ENCODE measurements at regions not wholly inside any gene's neighbourhood (a gene's known extent, or its start where the extent isn't known, plus 50 kb on each side); places are given as distances from the start of the nearest gene placed in this dataset.

GRCh38 chr12:102611995-102612394 lies 131.6 kb upstream of the IGF1 start:
- Mint-ChIP-seq H3K36me3 (no peaks in the 10 kb centered on the region), H3K27ac (no peak overlapping the region), H3K4me1 (no peaks in the 10 kb centered on the region), H3K9me3 (peaks cover 9% of the 10 kb centered on the region), H3K27me3 (no peaks in the 10 kb centered on the region), H3K4me3 (no peak overlapping the region)
- no peak for DNase-seq

- no peak overlapping the region for H3K4me3 Mint-ChIP-seq
- H3K9me3 Mint-ChIP-seq, result peaks cover 10% of the 10 kb centered on the region
- no peaks in the 10 kb centered on the region for H3K4me1 Mint-ChIP-seq
- no peak for DNase-seq
- no peak overlapping the region for H3K27ac Mint-ChIP-seq
- no peaks in the 10 kb centered on the region for H3K27me3 Mint-ChIP-seq
- no peaks in the 10 kb centered on the region for H3K36me3 Mint-ChIP-seq
Measured at GRCh38 chr12:102609996-102610395, 129.6 kb upstream of the IGF1 start.

DNA sequence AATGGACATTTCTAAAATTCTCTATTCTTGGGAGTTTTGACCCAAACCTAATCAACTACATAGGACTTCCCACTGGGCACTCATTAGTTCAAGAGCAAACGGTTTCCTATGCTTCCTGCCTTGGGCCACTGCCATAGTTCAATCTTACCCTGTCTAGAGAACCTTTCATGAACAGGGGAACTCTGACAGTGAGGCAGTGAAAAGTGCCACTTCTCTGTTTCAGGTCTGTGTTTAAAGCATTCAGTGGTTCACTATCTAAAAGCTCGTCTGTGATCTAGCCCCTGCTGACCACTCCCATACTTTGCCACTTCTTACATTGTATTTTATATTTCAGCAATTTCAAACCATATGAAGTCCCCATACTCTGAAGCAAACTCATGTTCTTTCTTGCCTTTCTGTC lies 122.7 kb upstream of the IGF1 start:
- H3K9me3 Mint-ChIP-seq, result peaks cover 8% of the 10 kb centered on the region
- H3K27ac Mint-ChIP-seq, result no peak overlapping the region
- no peak overlapping the region for H3K4me3 Mint-ChIP-seq
- H3K27me3 Mint-ChIP-seq, result peaks cover 3% of the 10 kb centered on the region
- no peaks in the 10 kb centered on the region for H3K36me3 Mint-ChIP-seq
- no peaks in the 10 kb centered on the region for H3K4me1 Mint-ChIP-seq
- no peak for DNase-seq

DNA sequence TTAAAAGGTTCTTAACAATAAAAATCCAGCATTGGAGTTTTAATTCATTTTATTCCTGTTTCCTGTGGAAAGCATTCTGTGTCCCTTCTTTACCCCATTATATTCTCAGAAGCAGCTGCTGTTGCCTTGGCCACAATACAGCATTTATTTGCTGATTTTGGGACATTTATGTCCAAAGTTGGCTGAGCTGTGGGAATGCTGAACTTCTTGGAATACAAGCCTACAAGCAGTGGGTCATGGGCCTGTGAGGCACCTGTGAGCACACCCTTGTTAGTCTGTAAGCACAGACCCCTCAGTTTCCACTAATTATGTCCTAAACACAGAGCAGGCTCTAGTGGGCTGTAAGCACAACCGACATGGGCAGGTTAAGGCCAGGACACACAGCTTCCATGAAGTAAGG lies 122.2 kb upstream of the IGF1 start:
- Mint-ChIP-seq H3K4me3 (no peak overlapping the region), H3K27me3 (peaks cover 3% of the 10 kb centered on the region)
- DNase-seq, result no peak

GRCh38 chr12:102601621-102602020 lies 121.3 kb upstream of the IGF1 start:
- H3K9me3 Mint-ChIP-seq, result no peaks in the 10 kb centered on the region
- H3K36me3 Mint-ChIP-seq, result no peaks in the 10 kb centered on the region
- H3K4me1 Mint-ChIP-seq, result no peaks in the 10 kb centered on the region
- no peak overlapping the region for H3K4me3 Mint-ChIP-seq
- peaks cover 8% of the 10 kb centered on the region for H3K27me3 Mint-ChIP-seq
- no peak for DNase-seq
- no peak overlapping the region for H3K27ac Mint-ChIP-seq

More for the DNA sequence above, 122.2 kb upstream of the IGF1 start:
- H3K4me1 Mint-ChIP-seq, result no peaks in the 10 kb centered on the region
- no peak overlapping the region for H3K27ac Mint-ChIP-seq
- H3K9me3 Mint-ChIP-seq, result peaks cover 5% of the 10 kb centered on the region
- no peaks in the 10 kb centered on the region for H3K36me3 Mint-ChIP-seq

DNA sequence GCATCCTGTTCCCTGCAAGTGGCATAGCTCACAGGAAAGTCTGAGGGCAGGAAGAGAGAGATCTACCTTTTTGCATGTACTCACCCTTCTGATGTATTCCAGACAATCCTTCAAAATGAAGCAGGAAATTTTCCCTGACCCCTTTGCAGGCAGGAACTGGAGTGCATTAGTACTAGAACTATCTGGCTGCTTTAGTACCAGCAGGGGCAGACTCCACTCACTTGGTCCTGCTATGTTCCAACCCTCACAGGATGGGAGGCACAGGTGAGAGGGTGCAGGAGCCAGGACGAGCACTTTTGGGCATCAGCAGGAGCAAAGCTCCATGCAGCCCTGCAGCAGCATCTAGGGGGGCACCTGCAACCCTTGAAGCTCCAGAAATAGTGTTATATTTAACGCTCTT lies 116.3 kb upstream of the IGF1 start:
- Mint-ChIP-seq H3K4me3 (no peak overlapping the region), H3K9me3 (no peaks in the 10 kb centered on the region), H3K27ac (no peak overlapping the region), H3K4me1 (no peaks in the 10 kb centered on the region), H3K27me3 (peaks cover 4% of the 10 kb centered on the region), H3K36me3 (no peaks in the 10 kb centered on the region)
- no peak for DNase-seq

- Mint-ChIP-seq H3K36me3 (no peaks in the 10 kb centered on the region), H3K4me3 (no peak overlapping the region), H3K9me3 (no peaks in the 10 kb centered on the region), H3K27ac (no peak overlapping the region), H3K27me3 (peaks cover 4% of the 10 kb centered on the region), H3K4me1 (no peaks in the 10 kb centered on the region)
- no peak for DNase-seq
Measured at GRCh38 chr12:102596031-102596430, 115.7 kb upstream of the IGF1 start.

- Mint-ChIP-seq H3K36me3 (no peaks in the 10 kb centered on the region), H3K27ac (no peak overlapping the region), H3K4me1 (no peaks in the 10 kb centered on the region), H3K4me3 (no peak overlapping the region), H3K9me3 (no peaks in the 10 kb centered on the region), H3K27me3 (peaks cover 4% of the 10 kb centered on the region)
- no peak for DNase-seq
Measured at GRCh38 chr12:102595315-102595714, 115.0 kb upstream of the IGF1 start.

GRCh38 chr12:102593134-102593533 lies 112.8 kb upstream of the IGF1 start:
- H3K27me3 Mint-ChIP-seq, result peaks cover 4% of the 10 kb centered on the region
- no peaks in the 10 kb centered on the region for H3K9me3 Mint-ChIP-seq

DNA sequence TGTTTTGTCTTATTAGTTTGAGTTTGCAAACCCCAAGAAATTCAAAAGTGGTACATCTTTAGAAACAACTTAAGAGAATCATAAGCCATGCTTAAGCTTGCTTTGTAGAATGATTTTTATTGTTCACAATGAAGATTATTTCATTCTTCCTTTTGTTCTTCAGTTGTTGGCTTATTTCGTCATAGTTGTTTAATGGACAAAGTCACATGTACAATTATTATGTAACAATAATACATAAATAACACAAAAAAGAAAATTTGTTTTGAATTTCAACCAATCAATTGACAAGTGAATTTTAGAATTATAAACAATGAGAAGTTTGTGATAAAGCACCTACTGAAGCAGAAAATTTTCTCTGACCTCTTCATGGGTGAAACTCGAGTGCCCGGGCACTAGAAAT lies 111.8 kb upstream of the IGF1 start:
- Mint-ChIP-seq H3K4me1 (no peaks in the 10 kb centered on the region), H3K9me3 (no peaks in the 10 kb centered on the region), H3K27ac (no peak overlapping the region), H3K36me3 (no peaks in the 10 kb centered on the region), H3K4me3 (no peak overlapping the region), H3K27me3 (peaks cover 4% of the 10 kb centered on the region)
- DNase-seq, result no peak

More at GRCh38 chr12:102593134-102593533, 112.8 kb upstream of the IGF1 start:
- Mint-ChIP-seq H3K27ac (no peak overlapping the region), H3K4me1 (no peaks in the 10 kb centered on the region), H3K4me3 (no peak overlapping the region), H3K36me3 (no peaks in the 10 kb centered on the region)
- no peak for DNase-seq

- Mint-ChIP-seq H3K9me3 (no peaks in the 10 kb centered on the region), H3K36me3 (no peaks in the 10 kb centered on the region), H3K27ac (no peak overlapping the region), H3K27me3 (peaks cover 15% of the 10 kb centered on the region), H3K4me3 (no peak overlapping the region), H3K4me1 (no peaks in the 10 kb centered on the region)
- no peak for DNase-seq
Measured at GRCh38 chr12:102573237-102573636, 92.9 kb upstream of the IGF1 start.

DNA sequence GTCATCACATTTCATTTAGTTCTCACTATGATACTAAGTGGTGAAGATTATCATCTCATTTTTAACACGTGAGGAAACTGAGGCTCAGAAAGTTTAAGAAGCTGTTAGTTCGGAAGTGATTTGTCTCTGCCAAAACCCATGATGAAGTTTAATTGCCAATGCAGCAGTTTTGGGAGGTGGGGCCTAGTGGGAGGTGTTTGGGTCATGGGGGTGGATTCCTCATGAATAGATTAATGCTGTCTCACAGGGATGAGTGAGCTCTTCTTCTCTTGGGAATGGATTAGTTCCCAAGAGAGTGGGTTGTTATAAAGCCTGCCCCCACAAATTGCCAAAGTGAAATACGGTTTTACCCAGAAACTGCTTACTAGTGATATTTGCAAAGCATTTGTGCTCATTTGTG lies 91.5 kb upstream of the IGF1 start:
- Mint-ChIP-seq H3K36me3 (no peaks in the 10 kb centered on the region), H3K4me3 (no peak overlapping the region), H3K27me3 (peaks cover 15% of the 10 kb centered on the region), H3K4me1 (no peaks in the 10 kb centered on the region), H3K27ac (no peak overlapping the region), H3K9me3 (no peaks in the 10 kb centered on the region)
- no peak for DNase-seq

- H3K36me3 Mint-ChIP-seq, result no peaks in the 10 kb centered on the region
- no peak overlapping the region for H3K4me3 Mint-ChIP-seq
- H3K27me3 Mint-ChIP-seq, result peaks cover 4% of the 10 kb centered on the region
- H3K4me1 Mint-ChIP-seq, result no peaks in the 10 kb centered on the region
- no peak for DNase-seq
- H3K27ac Mint-ChIP-seq, result no peak overlapping the region
- no peaks in the 10 kb centered on the region for H3K9me3 Mint-ChIP-seq
Measured at GRCh38 chr12:102570256-102570655, 89.9 kb upstream of the IGF1 start.

DNA sequence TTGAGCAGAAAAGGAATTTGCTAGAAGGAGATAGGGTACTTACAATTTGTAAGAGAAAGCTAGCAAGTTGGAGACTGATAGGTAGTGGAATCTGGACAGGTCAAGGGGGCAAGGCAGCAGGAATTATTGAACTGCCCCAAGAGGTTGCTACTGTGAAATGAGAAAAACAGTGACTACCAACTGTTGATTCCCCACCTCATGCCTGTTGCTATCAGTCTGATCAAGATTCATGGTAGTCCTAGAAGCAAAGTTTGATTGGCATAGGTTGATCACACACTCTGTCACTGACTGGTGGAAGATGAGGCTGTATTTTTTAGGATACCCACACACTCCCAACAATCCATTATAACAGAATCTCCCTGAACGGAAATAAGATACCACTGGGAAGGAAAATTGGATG lies 89.4 kb upstream of the IGF1 start:
- Mint-ChIP-seq H3K4me3 (no peak overlapping the region), H3K27me3 (peaks cover 4% of the 10 kb centered on the region), H3K27ac (no peak overlapping the region), H3K4me1 (no peaks in the 10 kb centered on the region), H3K36me3 (no peaks in the 10 kb centered on the region), H3K9me3 (no peaks in the 10 kb centered on the region)
- no peak for DNase-seq

DNA sequence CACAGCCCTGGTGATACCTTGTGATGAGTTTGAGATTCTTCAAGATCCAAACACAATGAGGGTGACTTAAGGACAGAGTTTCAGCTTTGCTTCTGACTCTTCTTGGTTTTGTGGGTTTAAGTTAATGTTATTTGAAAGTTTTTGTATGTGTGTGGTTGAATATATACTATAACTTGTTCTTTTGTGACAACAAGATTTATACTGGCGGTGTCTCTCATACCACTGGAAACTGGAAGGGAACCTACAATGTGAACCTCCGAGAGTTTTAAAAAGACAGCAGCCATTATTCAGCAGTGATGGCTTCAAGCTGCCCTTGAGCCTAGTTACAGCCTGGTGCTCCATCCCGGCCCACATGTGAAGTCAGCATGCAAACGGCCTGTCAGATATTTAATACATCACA lies 87.9 kb upstream of the IGF1 start:
- Mint-ChIP-seq H3K4me1 (no peaks in the 10 kb centered on the region), H3K27me3 (peaks cover 4% of the 10 kb centered on the region), H3K27ac (no peak overlapping the region), H3K36me3 (no peaks in the 10 kb centered on the region), H3K9me3 (no peaks in the 10 kb centered on the region), H3K4me3 (no peak overlapping the region)
- no peak for DNase-seq

DNA sequence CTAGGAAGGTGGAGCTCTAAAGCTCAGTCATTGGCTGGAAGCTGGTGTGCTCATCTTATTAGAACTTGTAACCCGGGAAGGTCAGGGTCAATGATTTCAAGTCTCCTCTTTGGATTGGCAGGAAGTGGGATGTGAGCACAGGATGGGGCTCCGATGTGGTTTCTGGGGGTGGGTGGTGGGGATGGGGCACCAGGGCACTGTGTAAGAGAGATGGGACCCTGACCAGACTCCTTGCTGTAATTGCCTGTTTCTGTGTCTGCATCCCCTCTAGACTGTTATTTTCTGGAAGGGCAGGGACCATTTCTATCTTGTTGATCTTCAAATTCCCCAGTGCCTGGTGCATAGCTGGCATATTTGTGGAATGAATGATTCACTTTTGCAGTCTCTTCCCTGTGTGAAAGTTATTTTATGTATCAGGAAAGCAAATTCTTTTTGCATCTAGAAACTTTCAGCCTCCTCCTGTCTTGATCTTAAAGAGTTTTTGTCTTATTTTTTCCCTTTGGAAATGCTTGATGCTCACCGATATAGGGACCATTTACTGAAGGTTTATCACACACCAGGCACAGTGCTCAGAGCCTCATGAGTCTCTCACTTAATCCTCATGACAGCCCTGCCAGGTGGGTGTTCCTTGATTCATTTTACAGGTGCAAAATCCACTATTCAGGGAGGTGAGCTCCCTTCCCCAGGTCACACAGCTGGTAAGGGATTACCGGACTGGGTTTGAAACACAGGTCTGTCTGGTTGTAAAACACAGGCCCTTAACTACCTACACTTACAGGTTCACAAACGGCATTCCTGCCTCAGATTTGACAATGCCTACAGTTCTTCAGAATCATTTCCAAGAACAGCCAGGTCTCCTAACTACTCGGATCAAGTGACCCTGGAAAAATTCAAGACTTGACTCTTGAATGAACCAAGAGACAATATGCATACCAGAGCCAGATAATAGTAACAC lies 86.9 kb upstream of the IGF1 start:
- DNase-seq, result no peak
- H3K4me3 Mint-ChIP-seq, result no peak overlapping the region
- no peaks in the 10 kb centered on the region for H3K36me3 Mint-ChIP-seq
- no peaks in the 10 kb centered on the region for H3K9me3 Mint-ChIP-seq
- no peak overlapping the region for H3K27ac Mint-ChIP-seq
- peaks cover 8% of the 10 kb centered on the region for H3K27me3 Mint-ChIP-seq
- no peaks in the 10 kb centered on the region for H3K4me1 Mint-ChIP-seq

All from activated naive CD8-positive, alpha-beta T cell treated with anti-CD3 and anti-CD28 coated beads for 36 hours (primary cell).